BLaER1 treated with 17β-estradiol and CSF1 and Interleukin-3, amounts not matched to agents 10 nM and 100 nM (cell line): ENCODE measurements at regions not wholly inside any gene's neighbourhood (a gene's known extent, or its start where the extent isn't known, plus 50 kb on each side); places are given as distances from the start of the nearest gene placed in this dataset.

Experiments used
- H3K27ac ChIP-seq, 11 experiments: shearing (Covaris generic); formaldehyde crosslinking; 2 replicates each; pipeline ENCODE4 v1.8.1; 2022
- H3K27me3 ChIP-seq, 11 experiments: shearing (Covaris generic); formaldehyde crosslinking; 2 replicates each; pipeline ENCODE4 v1.8.1; 2022
- H3K36me3 ChIP-seq, 11 experiments: shearing (Covaris generic); formaldehyde crosslinking; 2 replicates each; pipeline ENCODE4 v1.8.1; 2022
- H3K4me1 ChIP-seq, 10 experiments: shearing (Covaris generic); formaldehyde crosslinking; 2 replicates each; pipeline ENCODE4 v1.8.1; 2022
- H3K4me2 ChIP-seq, 11 experiments: shearing (Covaris generic); formaldehyde crosslinking; 2 replicates each; pipeline ENCODE4 v1.8.1; 2022
- H3K4me3 ChIP-seq, 10 experiments: shearing (Covaris generic); formaldehyde crosslinking; 2 replicates each; pipeline ENCODE4 v1.8.1; 2022
- H3K9ac ChIP-seq, 11 experiments: shearing (Covaris generic); formaldehyde crosslinking; 2 replicates each; pipeline ENCODE4 v1.8.1; 2022
- H3K9me3 ChIP-seq, 11 experiments: shearing (Covaris generic); formaldehyde crosslinking; replicated peaks in 1 of 11; 2 replicates each; pipeline ENCODE4 v1.8.1; 2022
- H4K20me1 ChIP-seq, 11 experiments: shearing (Covaris generic); formaldehyde crosslinking; 2 replicates each; pipeline ENCODE4 v1.8.1; 2022
- Cebpa-rat ChIP-seq, 11 experiments: shearing (Covaris generic); IDR thresholded peaks; 2 replicates each; pipeline ENCODE4 v1.8.1; 2022

DNA sequence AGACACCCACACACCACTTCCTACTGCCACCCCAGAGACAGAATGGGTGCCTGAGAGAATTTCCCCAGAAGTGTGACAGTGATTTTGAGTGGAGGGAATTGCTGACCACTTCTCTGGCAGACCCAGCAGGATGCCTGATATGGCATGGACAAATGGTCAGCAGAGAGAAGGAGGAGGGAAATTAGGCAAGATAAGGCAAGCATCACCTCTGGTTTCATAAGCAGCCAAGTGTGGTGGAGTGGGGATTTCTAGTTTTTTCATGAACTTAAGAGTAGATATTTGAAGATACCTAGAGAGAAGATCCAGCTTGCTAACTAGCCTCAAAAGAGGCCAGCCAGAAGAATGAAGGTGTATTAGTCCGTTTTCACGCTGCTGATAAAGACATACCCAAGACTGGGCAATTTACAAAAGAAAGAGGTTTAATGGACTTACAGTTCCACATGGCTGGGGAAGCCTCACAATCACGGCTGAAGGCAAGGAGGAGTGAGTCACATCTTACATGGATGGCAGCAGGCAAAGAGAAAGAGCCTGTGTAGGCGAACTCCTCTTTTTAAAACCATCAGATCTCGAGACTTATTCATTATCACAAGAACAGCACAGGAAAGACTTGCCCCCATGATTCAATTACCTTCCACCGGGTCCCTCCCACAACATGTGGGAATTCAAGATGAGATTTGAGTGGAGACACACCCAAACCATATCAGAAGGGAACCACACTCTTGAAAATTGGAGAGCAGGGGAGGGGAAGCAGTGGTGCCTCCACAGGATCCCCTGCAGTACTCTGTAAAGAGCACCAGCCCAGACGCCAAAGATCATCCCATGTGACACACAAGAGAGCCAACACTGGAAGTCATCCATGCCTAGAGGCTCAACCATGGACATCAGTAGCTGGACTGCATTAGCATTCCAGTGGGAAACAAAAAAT, 64.2 kb downstream of the RBM43 start:
- Histone ChIP-seq H3K36me3 (no peaks in the 10 kb centered on the region), H3K9me3 (peaks cover 0 to 12% (median 10%) of the 10 kb centered on the region in 11 experiments; a peak in 15 of 22 replicates), H3K27ac (no peak overlapping the region), H4K20me1 (no peaks in the 10 kb centered on the region), H3K27me3 (no peaks in the 10 kb centered on the region), H3K9ac (no peak overlapping the region), H3K4me3 (no peak overlapping the region), H3K4me1 (peaks cover 3 to 15% (median 6%) of the 10 kb centered on the region in 10 experiments; a peak in 10 of 20 replicates), H3K4me2 (0 out of 22 replicates have a peak overlapping the region, but pooled peaks of 1 of the 11 experiments have one; percentile 2)
- no peak for TF ChIP-seq Cebpa-rat (IDR thresholded peaks at IDR 0.05)

GRCh38 chr2:151193576-151193975, 68.1 kb downstream of the RBM43 start:
- Histone ChIP-seq H3K4me1 (peaks cover 0 to 7% (median 5%) of the 10 kb centered on the region in 10 experiments; a peak in 4 of 20 replicates), H3K4me2 (no peak overlapping the region), H3K9ac (no peak overlapping the region), H3K36me3 (no peaks in the 10 kb centered on the region), H3K4me3 (no peak overlapping the region), H4K20me1 (no peaks in the 10 kb centered on the region), H3K9me3 (peaks cover 0 to 12% (median 10%) of the 10 kb centered on the region in 11 experiments; a peak in 15 of 22 replicates), H3K27ac (no peak overlapping the region), H3K27me3 (no peaks in the 10 kb centered on the region)
- TF ChIP-seq Cebpa-rat (IDR thresholded peaks at IDR 0.05), result no peak

DNA sequence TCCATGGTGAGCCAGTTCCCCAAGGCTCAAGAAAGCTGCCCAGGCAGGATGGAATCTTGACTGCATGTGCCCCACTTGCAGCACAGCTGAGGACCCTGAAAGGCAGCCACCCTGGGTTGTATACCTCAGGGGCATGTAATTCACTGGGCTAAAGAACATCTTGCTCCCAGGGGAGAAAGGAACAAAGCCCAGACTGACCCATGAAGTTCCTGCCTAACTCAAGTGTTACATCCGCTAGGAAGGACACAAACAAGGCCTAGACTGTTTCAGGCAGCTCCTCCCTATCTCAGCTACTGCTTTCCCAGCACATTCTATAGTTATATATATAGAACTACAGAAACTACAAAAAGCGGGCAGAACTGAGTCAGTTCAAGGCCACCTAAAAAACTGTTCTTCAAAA, 69.0 kb downstream of the RBM43 start:
- Histone ChIP-seq H3K4me1 (peaks cover 0 to 7% (median 5%) of the 10 kb centered on the region in 10 experiments; a peak in 4 of 20 replicates), H3K27me3 (no peaks in the 10 kb centered on the region), H3K36me3 (no peaks in the 10 kb centered on the region), H3K27ac (no peak overlapping the region), H3K9ac (no peak overlapping the region), H4K20me1 (no peaks in the 10 kb centered on the region), H3K4me2 (peak overlapping the region in 4 of 11 experiments; percentile 14 to 53 (median 21); a peak in 5 of 22 replicates), H3K4me3 (no peak overlapping the region), H3K9me3 (peaks cover 0 to 7% (median 5%) of the 10 kb centered on the region in 11 experiments; a peak in 15 of 22 replicates)
- TF ChIP-seq Cebpa-rat (IDR thresholded peaks at IDR 0.05), result no peak

- H3K27me3 ChIP-seq, result no peaks in the 10 kb centered on the region
- no peaks in the 10 kb centered on the region for H4K20me1 ChIP-seq
- H3K4me3 ChIP-seq, result no peak overlapping the region
- H3K36me3 ChIP-seq, result no peaks in the 10 kb centered on the region
- no peak overlapping the region for H3K4me2 ChIP-seq
- peaks cover 0 to 7% (median 2%) of the 10 kb centered on the region in 10 experiments; a peak in 3 of 20 replicates for H3K4me1 ChIP-seq
- no peak for TF ChIP-seq Cebpa-rat (IDR thresholded peaks at IDR 0.05)
- H3K27ac ChIP-seq, result no peak overlapping the region
- H3K9ac ChIP-seq, result no peak overlapping the region
- peaks cover 0 to 2% (median 0%) of the 10 kb centered on the region in 11 experiments; a peak in 1 of 22 replicates for H3K9me3 ChIP-seq
Observed at GRCh38 chr2:151191001-151191400, 70.7 kb downstream of the RBM43 start.

DNA sequence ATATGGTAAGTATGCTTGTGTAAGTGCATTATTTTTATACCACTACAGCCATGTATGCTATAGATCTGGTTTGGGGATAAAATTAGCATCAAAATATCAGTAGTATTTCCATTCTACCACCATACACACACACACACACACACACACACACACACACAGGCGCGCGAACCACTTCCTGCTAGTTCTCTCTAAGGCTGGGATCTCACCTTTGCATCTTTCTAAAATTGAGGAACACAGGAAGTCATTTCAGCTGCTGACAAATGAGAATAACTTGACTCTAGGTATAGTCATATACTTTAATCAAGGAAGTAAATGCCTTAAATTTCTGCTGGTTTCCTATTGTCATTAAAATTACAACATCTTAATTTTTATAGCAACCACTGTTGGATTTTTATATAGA, 72.5 kb downstream of the RBM43 start:
- Histone ChIP-seq H3K27ac (no peak overlapping the region), H3K4me2 (no peak overlapping the region), H3K27me3 (no peaks in the 10 kb centered on the region), H3K9me3 (peaks cover 0 to 8% (median 0%) of the 10 kb centered on the region in 11 experiments; a peak in 1 of 22 replicates), H3K36me3 (no peaks in the 10 kb centered on the region), H3K9ac (no peak overlapping the region), H3K4me3 (no peak overlapping the region), H4K20me1 (no peaks in the 10 kb centered on the region), H3K4me1 (peaks cover 0 to 7% (median 2%) of the 10 kb centered on the region in 10 experiments; a peak in 3 of 20 replicates)
- no peak for TF ChIP-seq Cebpa-rat (IDR thresholded peaks at IDR 0.05)

GRCh38 chr2:151186011-151186410, 75.7 kb downstream of the RBM43 start:
- Histone ChIP-seq H3K9me3 (peaks cover 0 to 8% (median 0%) of the 10 kb centered on the region in 11 experiments; a peak in 1 of 22 replicates), H3K27me3 (no peaks in the 10 kb centered on the region), H4K20me1 (no peaks in the 10 kb centered on the region), H3K9ac (no peak overlapping the region), H3K4me2 (no peak overlapping the region), H3K27ac (no peak overlapping the region), H3K4me3 (no peak overlapping the region), H3K36me3 (no peaks in the 10 kb centered on the region), H3K4me1 (no peaks in the 10 kb centered on the region)
- TF ChIP-seq Cebpa-rat (IDR thresholded peaks at IDR 0.05), result no peak

GRCh38 chr2:151182899-151183809, 78.5 kb downstream of the RBM43 start:
- Histone ChIP-seq H3K27ac (no peak overlapping the region), H3K9me3 (peaks cover 0 to 8% (median 0%) of the 10 kb centered on the region in 11 experiments; a peak in 1 of 22 replicates), H3K27me3 (no peaks in the 10 kb centered on the region), H4K20me1 (no peaks in the 10 kb centered on the region), H3K4me1 (no peaks in the 10 kb centered on the region), H3K4me2 (no peak overlapping the region), H3K4me3 (no peak overlapping the region), H3K9ac (no peak overlapping the region), H3K36me3 (no peaks in the 10 kb centered on the region)
- TF ChIP-seq Cebpa-rat (IDR thresholded peaks at IDR 0.05), result no peak

DNA sequence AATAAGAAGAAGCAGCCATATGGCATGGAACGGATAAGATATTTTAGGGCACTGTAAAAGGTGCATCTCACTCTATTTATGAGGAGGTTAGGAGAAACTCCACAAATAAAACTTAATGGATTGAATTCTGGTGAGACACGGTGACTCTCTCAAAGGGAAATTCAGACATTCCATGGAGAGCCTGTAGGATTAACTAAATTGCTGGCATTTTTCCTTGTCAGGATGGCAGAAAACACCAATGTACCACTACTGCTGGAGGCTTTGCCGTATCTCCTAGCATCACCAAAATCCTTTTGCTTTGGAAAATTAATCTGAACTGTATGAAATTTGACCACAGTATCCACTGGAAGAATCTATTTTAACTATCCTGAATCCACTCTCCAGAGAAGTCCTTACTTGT, 79.3 kb downstream of the RBM43 start:
- Histone ChIP-seq H3K27me3 (no peaks in the 10 kb centered on the region), H3K4me1 (no peaks in the 10 kb centered on the region), H3K4me2 (no peak overlapping the region), H3K36me3 (no peaks in the 10 kb centered on the region), H3K4me3 (no peak overlapping the region), H3K9me3 (peaks cover 0 to 8% (median 0%) of the 10 kb centered on the region in 11 experiments; a peak in 1 of 22 replicates), H3K27ac (no peak overlapping the region), H4K20me1 (no peaks in the 10 kb centered on the region), H3K9ac (no peak overlapping the region)
- TF ChIP-seq Cebpa-rat (IDR thresholded peaks at IDR 0.05), result no peak

DNA sequence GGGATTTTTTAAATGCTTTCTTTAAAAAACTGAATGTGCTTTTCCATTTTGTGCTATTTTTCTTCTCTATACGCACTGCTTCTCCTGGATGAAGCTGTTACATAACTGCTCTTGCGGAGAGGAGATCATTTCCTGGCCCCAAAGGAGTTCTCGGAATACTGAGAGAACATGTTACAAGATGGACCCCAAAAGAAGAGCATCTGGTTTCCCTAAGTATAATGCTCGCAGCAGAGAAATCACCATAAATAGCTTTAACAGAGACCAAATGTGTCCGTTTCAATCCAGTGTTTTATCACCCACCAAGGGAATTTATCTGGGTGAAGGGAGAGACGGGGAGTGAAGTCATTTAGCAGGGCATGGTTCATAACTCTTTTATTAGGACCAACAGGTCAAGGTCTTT, 80.1 kb downstream of the RBM43 start:
- Histone ChIP-seq H3K9ac (no peak overlapping the region), H3K4me1 (no peaks in the 10 kb centered on the region), H3K4me2 (no peak overlapping the region), H3K4me3 (no peak overlapping the region), H3K36me3 (no peaks in the 10 kb centered on the region), H3K9me3 (peaks cover 0 to 8% (median 0%) of the 10 kb centered on the region in 11 experiments; a peak in 1 of 22 replicates), H3K27me3 (no peaks in the 10 kb centered on the region), H3K27ac (no peak overlapping the region), H4K20me1 (no peaks in the 10 kb centered on the region)
- no peak for TF ChIP-seq Cebpa-rat (IDR thresholded peaks at IDR 0.05)
